Activated CD4-positive, alpha-beta T cell treated with anti-CD3 and anti-CD28 coated beads, Interleukin-2, Interleukin-4, amounts not matched to agents 100 ng/mL and 50 ng/mL, durations not matched to agents 16 hours and 8 hours (primary cell): ENCODE measurements at regions not wholly inside any gene's neighbourhood (a gene's known extent, or its start where the extent isn't known, plus 50 kb on each side); places are given as distances from the start of the nearest gene placed in this dataset.
"Not testable (repeated sequence)": the region's sequence is repeated elsewhere in the genome, so short reads cannot be mapped to it uniquely, and the experiment has no call there.

Experiments used
- DNase-seq: peaks from one replicate; pipeline ENCODE4 v3.0.0-alpha.2; 2020; ENCODE audit warnings: low spot score

DNA sequence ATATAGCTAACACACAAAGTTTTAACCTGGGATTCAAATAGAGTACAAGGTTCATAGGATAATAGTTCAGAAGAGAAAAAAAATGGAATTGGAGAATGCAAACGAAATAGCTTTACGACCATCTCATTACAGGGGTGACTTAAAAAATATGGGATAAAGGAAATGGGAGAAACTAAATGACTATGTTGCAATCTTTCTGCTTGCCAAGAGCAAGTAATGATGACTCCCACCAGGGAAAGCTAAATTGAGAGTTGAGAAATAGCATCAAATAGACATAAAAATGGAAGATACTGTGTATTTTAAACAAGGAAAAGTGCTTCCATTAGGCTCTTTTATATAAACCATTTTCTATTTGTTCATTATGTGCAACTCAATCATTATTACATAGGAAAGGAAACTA lies 155.7 kb upstream of the ATXN7L3B start:
- no peak for DNase-seq

GRCh38 chr12:74382983-74383382 lies 154.7 kb upstream of the ATXN7L3B start:
- DNase-seq: no peak

GRCh38 chr12:74391283-74391682 lies 146.4 kb upstream of the ATXN7L3B start:
- DNase-seq: no peak

GRCh38 chr12:74393272-74393671 lies 144.4 kb upstream of the ATXN7L3B start:
- DNase-seq: no peak

GRCh38 chr12:74394647-74395046 lies 143.0 kb upstream of the ATXN7L3B start:
- DNase-seq: no peak

DNA sequence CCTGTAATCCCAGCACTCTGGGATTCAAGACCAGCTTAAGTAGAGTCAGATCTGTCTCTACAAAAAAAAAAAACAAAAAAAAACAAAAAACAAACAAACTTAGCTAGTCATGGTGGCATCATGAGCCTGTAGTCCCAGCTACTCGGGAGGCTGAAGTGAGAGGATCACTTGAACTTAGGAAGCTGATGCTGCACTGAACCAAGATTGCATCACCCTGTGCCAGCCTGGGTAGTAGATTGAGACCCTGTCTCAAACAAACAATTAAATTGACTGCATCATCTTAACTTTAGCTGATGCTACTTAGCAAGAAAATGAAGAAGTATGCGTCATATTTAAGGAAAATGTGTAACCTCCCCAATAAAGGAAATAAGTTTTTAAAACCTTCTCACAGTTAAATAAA lies 136.6 kb upstream of the ATXN7L3B start:
- no peak for DNase-seq

GRCh38 chr12:74401966-74402365 lies 135.7 kb upstream of the ATXN7L3B start:
- DNase-seq: no peak

GRCh38 chr12:74403221-74403470 lies 134.5 kb upstream of the ATXN7L3B start:
- DNase-seq: not testable (repeated sequence)

- DNase-seq: no peak
These were observed 129.0 kb upstream of the ATXN7L3B start for GRCh38 chr12:74408601-74409166.

DNA sequence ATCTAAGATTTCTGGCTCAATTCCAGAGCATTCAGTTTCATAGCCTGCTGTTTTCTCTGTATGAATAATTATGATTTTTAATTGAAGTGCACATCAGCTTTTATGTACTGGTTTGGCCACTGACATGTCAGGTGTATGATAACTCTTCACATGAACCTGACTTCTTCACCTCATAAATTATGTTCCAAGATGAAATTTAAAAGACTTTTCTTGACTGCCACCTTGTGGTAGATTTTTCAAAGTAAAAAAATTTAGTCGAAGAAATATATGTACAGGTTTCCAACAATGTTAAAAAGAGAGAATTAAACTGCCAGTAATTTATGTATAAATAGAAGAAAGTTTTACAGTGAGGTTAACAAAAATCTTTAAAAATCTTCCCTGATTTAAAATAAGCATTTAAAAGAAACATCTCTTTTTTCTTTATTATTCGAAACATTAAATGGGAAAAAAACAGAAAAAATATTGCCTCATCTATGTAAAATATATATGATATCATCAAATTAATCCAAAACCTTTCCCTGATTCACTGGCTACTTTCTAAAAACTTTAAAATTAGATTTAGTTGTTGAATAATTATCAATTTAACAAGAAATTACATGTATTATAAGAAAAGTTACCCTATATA lies 124.9 kb upstream of the ATXN7L3B start:
- peak; percentile 9 for DNase-seq

DNA sequence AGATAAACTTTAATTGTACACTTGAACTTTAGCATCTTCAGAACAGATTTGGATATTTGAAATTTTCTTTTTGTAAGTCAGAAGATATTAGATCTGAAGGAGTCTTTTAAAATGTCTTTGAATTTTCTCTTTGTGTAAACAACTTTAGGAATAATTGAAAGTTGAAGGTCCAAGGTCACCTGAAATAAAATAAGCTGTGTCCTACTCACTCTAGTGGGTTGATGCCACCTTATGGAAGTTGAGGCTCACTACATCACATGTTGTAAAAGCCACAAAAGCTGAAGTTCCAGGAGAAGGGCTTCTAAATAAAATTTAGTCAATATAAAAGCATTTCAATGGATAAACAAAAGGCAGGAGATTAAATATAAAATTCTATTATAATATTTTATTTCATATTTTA lies 122.0 kb upstream of the ATXN7L3B start:
- DNase-seq: no peak

DNA sequence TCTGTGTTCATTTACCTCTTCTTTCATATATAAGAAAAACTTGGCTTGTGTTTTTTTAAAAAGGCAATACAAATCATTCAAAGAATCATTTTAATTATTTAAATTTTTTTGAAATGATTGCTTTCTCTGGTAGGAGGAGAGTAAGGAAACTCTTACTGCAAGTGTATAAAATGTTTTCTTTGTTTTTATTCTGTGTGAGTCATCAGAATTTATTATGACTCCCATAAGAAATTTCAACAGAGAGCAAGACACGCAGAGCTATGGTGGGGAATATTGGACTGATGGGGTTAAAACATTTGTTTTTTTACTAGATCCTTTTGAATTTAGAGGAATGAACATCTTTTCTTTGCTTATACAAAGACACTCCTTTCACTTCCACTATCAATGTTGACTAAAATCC lies 119.1 kb upstream of the ATXN7L3B start:
- no peak for DNase-seq

GRCh38 chr12:74424778-74425177 lies 112.9 kb upstream of the ATXN7L3B start:
- no peak for DNase-seq

- DNase-seq: no peak
These were observed 111.5 kb upstream of the ATXN7L3B start for GRCh38 chr12:74426091-74426490.

DNA sequence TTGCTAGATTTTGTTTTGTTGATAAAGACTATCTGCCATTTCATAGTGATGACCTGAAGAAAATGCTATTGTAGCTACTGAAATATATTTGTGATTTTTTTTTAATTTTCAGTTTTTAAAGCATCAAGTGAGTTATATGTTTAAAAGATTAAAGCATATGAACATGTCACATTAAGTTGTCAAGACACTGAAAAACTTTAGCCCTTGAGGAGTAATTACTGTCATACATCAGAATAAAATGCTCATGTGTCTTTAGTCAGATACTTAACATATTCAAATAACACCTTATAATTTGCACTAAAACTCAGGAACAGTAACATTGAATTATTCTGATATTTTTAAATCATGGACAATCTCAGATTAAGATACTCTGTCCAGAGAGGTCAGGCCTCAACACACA lies 108.1 kb upstream of the ATXN7L3B start:
- DNase-seq: no peak

DNA sequence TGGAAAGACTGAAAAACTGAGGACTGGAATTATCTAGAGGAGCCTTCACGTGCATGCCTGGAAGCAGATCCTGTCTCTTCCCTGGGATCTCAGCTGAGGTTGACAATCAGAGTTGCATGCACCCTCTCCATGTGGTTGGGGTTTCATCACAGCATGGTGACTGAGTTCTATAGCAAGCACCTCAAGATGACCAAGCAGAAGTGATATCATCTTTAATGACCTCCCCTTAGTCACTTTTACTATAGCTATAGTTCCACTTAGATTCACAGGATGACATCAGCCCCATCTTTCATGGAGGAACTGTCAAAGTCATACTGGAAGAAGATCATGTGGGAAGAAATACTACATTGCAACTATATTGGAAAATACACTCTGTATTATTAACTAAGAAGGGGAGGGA lies 105.8 kb upstream of the ATXN7L3B start:
- no peak for DNase-seq

DNA sequence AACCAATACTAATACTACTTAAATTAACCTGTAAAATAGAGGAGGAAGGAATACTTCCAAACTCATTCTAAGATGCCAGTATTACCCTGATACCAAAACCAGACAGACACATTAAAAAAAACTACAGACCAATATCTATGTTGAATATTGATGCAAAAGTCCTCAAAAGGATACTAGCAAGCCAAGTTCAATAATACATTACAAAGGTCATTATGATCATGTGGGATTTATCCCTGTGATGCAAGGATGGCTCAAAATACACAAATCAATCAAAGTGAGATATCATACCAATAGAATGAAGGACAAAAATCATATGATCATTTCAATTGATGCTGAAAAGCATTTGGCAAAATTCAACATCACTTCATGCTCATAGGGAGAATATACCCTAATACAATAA lies 97.2 kb upstream of the ATXN7L3B start:
- DNase-seq: no peak

- DNase-seq: no peak
These were observed 95.8 kb upstream of the ATXN7L3B start for GRCh38 chr12:74441872-74442271.

GRCh38 chr12:74446466-74446865 lies 91.2 kb upstream of the ATXN7L3B start:
- DNase-seq: no peak

- no peak for DNase-seq
These were observed 87.8 kb upstream of the ATXN7L3B start for GRCh38 chr12:74449872-74450271.

GRCh38 chr12:74454109-74454508 lies 83.5 kb upstream of the ATXN7L3B start:
- no peak for DNase-seq

- no peak for DNase-seq
These were observed 82.2 kb upstream of the ATXN7L3B start for GRCh38 chr12:74455429-74455828.

GRCh38 chr12:74456431-74456830 lies 81.2 kb upstream of the ATXN7L3B start:
- DNase-seq: no peak

GRCh38 chr12:74468401-74468800 lies 69.2 kb upstream of the ATXN7L3B start:
- no peak for DNase-seq

- DNase-seq: no peak
These were observed 61.4 kb upstream of the ATXN7L3B start for GRCh38 chr12:74476234-74476633.
